Lung (tissue), 11 donors: ENCODE measurements at regions not wholly inside any gene's neighbourhood (a gene's known extent, or its start where the extent isn't known, plus 50 kb on each side); places are given as distances from the start of the nearest gene placed in this dataset.

Experiments used
- ATAC-seq: fragments of 200-7000 bp; cut with Tn5 transposase; one replicate; pipeline ENCODE4 v1.9.1; 2020; ENCODE audit warnings: moderate number of reproducible peaks; ENCODE audit not compliant: insufficient read depth, low FRiP score
- DNase-seq, 3 donors: peaks; one replicate each; pipeline ENCODE4 v3.0.0-alpha.2; 2013 to 2017
- H3K27ac ChIP-seq, 2 donors: one replicate each; pipeline ENCODE4 v1.5.1; 2013; ENCODE audit warnings: mild to moderate bottlenecking in 2 of 2, moderate library complexity in 2 of 2, control low read depth in 1 of 2, inconsistent platforms in 1 of 2, low read depth in 1 of 2, low read length in 1 of 2
- H3K27me3 ChIP-seq, 3 donors: one replicate each; pipeline ENCODE4 v1.5.1; 2013; ENCODE audit warnings: low read length in 2 of 3; ENCODE audit not compliant: control insufficient read depth in 3 of 3, insufficient read depth in 3 of 3
- H3K36me3 ChIP-seq, 4 donors: one replicate each; pipeline ENCODE4 v1.5.1; 2013; ENCODE audit warnings: low read length in 4 of 4, mild to moderate bottlenecking in 1 of 4, moderate library complexity in 1 of 4; ENCODE audit not compliant: control insufficient read depth in 4 of 4, insufficient read depth in 4 of 4
- H3K4me1 ChIP-seq, 5 donors: one replicate each; pipeline ENCODE4 v1.5.1; 2013; ENCODE audit warnings: low read length in 5 of 5, mild to moderate bottlenecking in 2 of 5, moderate library complexity in 1 of 5; ENCODE audit not compliant: control insufficient read depth in 5 of 5, insufficient read depth in 5 of 5
- H3K4me3 ChIP-seq: one replicate; pipeline ENCODE4 v1.5.1; 2013; ENCODE audit warnings: mild to moderate bottlenecking, control low read depth, moderate library complexity
- H3K9ac ChIP-seq, 2 donors: one replicate each; pipeline ENCODE4 v1.5.1; 2013; ENCODE audit warnings: low read length in 2 of 2, control low read depth in 1 of 2; ENCODE audit not compliant: insufficient read depth in 1 of 2
- H3K9me3 ChIP-seq, 4 donors: one replicate each; pipeline ENCODE4 v1.5.1; 2013; ENCODE audit warnings: low read length in 3 of 4, mild to moderate bottlenecking in 1 of 4, moderate library complexity in 1 of 4; ENCODE audit not compliant: control insufficient read depth in 4 of 4, insufficient read depth in 3 of 4
- CTCF ChIP-seq: IDR thresholded peaks from 2 replicates; pipeline ENCODE4 v1.5.1; 2012; ENCODE audit warnings: mild to moderate bottlenecking; ENCODE audit errors: control extremely low read depth, extremely low read depth
- WGBS, 2 donors: extraction: QIAGEN DNeasy Blood & Tissue Kit; methylation state at CpG; one replicate each; pipeline ENCODE4 v1.1.7; 2013; 5-methylcytosine and 5-hydroxymethylcytosine counted together
- donor health status: control.
- donor health status: control.
- donor health status: Bipolar disorder and iron deficiency.
- donor health status: healthy.
- donor health status: DM: yes; HTN: yes; CAD: no.

DNA sequence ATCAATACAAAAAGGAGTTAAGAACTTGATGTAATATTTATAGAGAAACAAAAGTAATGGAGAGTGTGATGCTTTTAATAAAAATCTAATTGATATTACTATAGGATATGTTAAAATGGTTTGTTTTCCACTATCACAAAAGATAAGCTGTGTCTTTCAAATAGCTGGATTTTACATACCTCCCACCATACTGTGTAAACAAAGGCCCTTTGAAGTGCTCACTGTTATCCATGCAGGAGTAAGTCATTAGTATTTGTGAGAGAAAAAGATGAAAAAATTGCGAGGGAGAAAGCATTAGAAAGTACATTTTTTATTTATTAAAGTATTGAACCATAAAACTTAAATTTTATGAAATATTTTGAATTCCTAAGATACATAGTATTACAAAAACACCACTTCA lies 733.0 kb downstream of the GRIK2 start:
- no peaks in the 10 kb centered on the region for H3K27me3 ChIP-seq
- no peaks in the 10 kb centered on the region for H3K9me3 ChIP-seq
- H3K4me3 ChIP-seq, result no peak overlapping the region
- H3K36me3 ChIP-seq, result no peaks in the 10 kb centered on the region
- H3K9ac ChIP-seq, result no peak overlapping the region
- no peak overlapping the region for H3K27ac ChIP-seq
- DNase-seq, result no peak
- whole genome bisulfite sequencing, 2 donors, result 22 to 28% methylated on average over 1 of the region's 1 CpG
- no peaks in the 10 kb centered on the region for H3K4me1 ChIP-seq
- no peak for TF ChIP-seq CTCF
- ATAC-seq, result no peak

DNA sequence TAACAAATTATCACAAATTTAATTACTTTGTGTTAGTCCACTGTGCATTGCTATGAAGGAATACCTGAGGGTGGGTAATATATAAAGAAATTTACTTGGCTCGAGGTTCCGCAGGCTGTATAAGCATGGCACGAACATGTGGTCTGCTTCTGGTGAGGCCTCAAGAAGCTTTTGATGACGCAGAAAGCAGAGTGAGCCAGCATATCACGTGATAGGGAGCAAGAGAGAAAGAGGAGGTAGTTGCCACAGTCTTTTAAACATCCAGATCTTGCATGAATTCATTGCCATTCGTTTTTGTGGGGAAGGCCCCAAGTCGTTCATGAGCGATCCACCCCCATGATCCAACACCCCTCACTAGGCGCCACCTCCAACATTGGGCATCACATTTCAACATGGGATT lies 733.7 kb downstream of the GRIK2 start:
- Histone ChIP-seq H3K27me3 (no peaks in the 10 kb centered on the region), H3K4me3 (no peak overlapping the region), H3K27ac (no peak overlapping the region), H3K9ac (no peak overlapping the region), H3K36me3 (no peaks in the 10 kb centered on the region), H3K4me1 (no peaks in the 10 kb centered on the region), H3K9me3 (no peaks in the 10 kb centered on the region)
- WGBS, 2 donors, result 83 to 88% methylated on average over 9 of the region's 9 CpGs
- DNase-seq, result no peak
- TF ChIP-seq CTCF, result no peak
- no peak for ATAC-seq

- no peak overlapping the region for H3K27ac ChIP-seq
- 62 to 77% methylated on average over 5 of the region's 5 CpGs for WGBS, 2 donors
- no peaks in the 10 kb centered on the region for H3K27me3 ChIP-seq
- peaks cover 0 to 2% (median 0%) of the 10 kb centered on the region in 4 donors for H3K9me3 ChIP-seq
- no peak overlapping the region for H3K9ac ChIP-seq
- DNase-seq (peak in 1 of 3 donors; percentile 36), ATAC-seq (no peak)
- H3K4me3 ChIP-seq, result no peak overlapping the region
- H3K36me3 ChIP-seq, result no peaks in the 10 kb centered on the region
- TF ChIP-seq CTCF, result no peak
- no peaks in the 10 kb centered on the region for H3K4me1 ChIP-seq
These were observed 744.4 kb downstream of the GRIK2 start for GRCh38 chr6:102137859-102138258.

DNA sequence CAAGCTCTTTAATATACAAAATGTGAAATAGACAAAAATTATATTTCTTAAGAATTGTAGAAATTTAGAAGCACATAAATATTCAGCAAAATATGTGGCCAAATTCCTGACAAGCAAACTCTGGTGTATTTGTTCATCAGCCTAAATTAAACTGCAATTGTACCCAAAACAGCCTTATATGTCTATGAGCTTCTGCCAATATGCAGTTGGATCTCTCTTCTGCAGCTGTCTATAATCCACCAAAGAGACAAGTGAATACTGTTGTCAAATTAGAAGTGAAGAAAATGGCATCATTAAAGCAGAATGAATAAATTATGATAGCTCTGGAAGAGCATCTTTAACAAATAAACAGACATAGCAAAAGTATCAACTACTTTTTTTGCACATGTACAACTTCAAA lies 755.7 kb downstream of the GRIK2 start:
- no peak overlapping the region for H3K27ac ChIP-seq
- TF ChIP-seq CTCF, result no peak
- no peak overlapping the region for H3K4me3 ChIP-seq
- DNase-seq (no peak), ATAC-seq (no peak)
- H3K27me3 ChIP-seq, result no peaks in the 10 kb centered on the region
- H3K9ac ChIP-seq, result no peak overlapping the region
- peaks cover 0 to 7% (median 0%) of the 10 kb centered on the region in 4 donors for H3K9me3 ChIP-seq
- no peaks in the 10 kb centered on the region for H3K36me3 ChIP-seq
- no peaks in the 10 kb centered on the region for H3K4me1 ChIP-seq
